IMR-90 (cell line): ENCODE measurements at regions not wholly inside any gene's neighbourhood (a gene's known extent, or its start where the extent isn't known, plus 50 kb on each side); places are given as distances from the start of the nearest gene placed in this dataset.
A peak's percentile ranks its signal among the peaks of the same experiment; 100 is the strongest.

Experiments used
- ATAC-seq: fragments of 200-7000 bp; cut with Tn5 transposase; 2 replicates; pipeline ENCODE4 v1.9.1; 2020; ENCODE audit warnings: low read depth, mild to moderate bottlenecking, moderate library complexity
- BruUV-seq: library from RNA; stranded (reverse); fragments of 400-500 nt; replicated peaks from 2 replicates; lab custom pipeline; 2021; lab: Mats Ljungman, UMichigan
- CTCF ChIA-PET: fragments of 300-600 bp; formaldehyde crosslinking; extraction: SDS; loops from one replicate; lab custom pipeline; 2021; ENCODE audit warnings: antibody characterized with exemption; lab: Yijun Ruan, JAX
- POLR2A ChIA-PET: fragments of 300-600 bp; sonication (Branson Sonifier 250); formaldehyde crosslinking; loops from one replicate; lab custom pipeline; 2022; ENCODE audit warnings: antibody characterized with exemption; ENCODE audit not compliant: unreplicated experiment; lab: Charles Lee
- DNase-seq: peaks from one replicate; pipeline ENCODE4 v3.0.0; 2013
- H2AFZ ChIP-seq: replicated peaks from 2 replicates; pipeline ENCODE3; 2013; ENCODE audit warnings: low read length, mild to moderate bottlenecking; ENCODE audit not compliant: poor library complexity
- H2AK5ac ChIP-seq: 2 replicates; pipeline ENCODE4 v1.6.1; 2013; ENCODE audit warnings: low read depth, low read length, inconsistent platforms
- H2AK9ac ChIP-seq: replicated peaks from 2 replicates; pipeline ENCODE3; 2013; ENCODE audit warnings: mild to moderate bottlenecking, low read depth, low read length, moderate library complexity; ENCODE audit not compliant: poor library complexity
- H2BK120ac ChIP-seq: 2 replicates; pipeline ENCODE4 v1.6.1; 2013; ENCODE audit warnings: low read depth, low read length, inconsistent platforms
- H2BK15ac ChIP-seq: 3 replicates; pipeline ENCODE4 v1.6.1; 2013; ENCODE audit warnings: low read depth, low read length, inconsistent platforms
- H2BK20ac ChIP-seq: 2 replicates; pipeline ENCODE4 v1.6.1; 2013; ENCODE audit warnings: low read depth, mild to moderate bottlenecking, inconsistent platforms, low read length, moderate library complexity
- H2BK5ac ChIP-seq: 2 replicates; pipeline ENCODE4 v1.6.1; 2013; ENCODE audit warnings: mild to moderate bottlenecking, low read depth, low read length, inconsistent platforms; ENCODE audit not compliant: poor library complexity, severe bottlenecking
- H3K14ac ChIP-seq: replicated peaks from 2 replicates; pipeline ENCODE4 v1.6.1; 2013; ENCODE audit warnings: low read depth, low read length, inconsistent platforms
- H3K18ac ChIP-seq: 2 replicates; pipeline ENCODE4 v1.6.1; 2013; ENCODE audit warnings: low read depth, low read length, control low read depth
- H3K23ac ChIP-seq: 2 replicates; pipeline ENCODE4 v1.6.1; 2013; ENCODE audit warnings: low read depth, low read length, inconsistent platforms
- H3K27ac ChIP-seq: 2 replicates; pipeline ENCODE4 v1.5.1; 2013; ENCODE audit warnings: mild to moderate bottlenecking, control low read depth, low read length; ENCODE audit not compliant: insufficient read depth
- H3K27me3 ChIP-seq: 2 replicates; pipeline ENCODE4 v1.6.1; 2013; ENCODE audit warnings: low read length; ENCODE audit not compliant: control insufficient read depth, insufficient read depth
- H3K36me3 ChIP-seq: 2 replicates; pipeline ENCODE4 v1.6.1; 2013; ENCODE audit warnings: low read length, mixed read lengths; ENCODE audit not compliant: control insufficient read depth, insufficient read depth
- H3K4ac ChIP-seq: 2 replicates; pipeline ENCODE4 v1.6.1; 2013; ENCODE audit warnings: low read depth, low read length, inconsistent platforms
- H3K4me1 ChIP-seq: 2 replicates; pipeline ENCODE4 v1.6.1; 2013; ENCODE audit warnings: low read length, mixed read lengths; ENCODE audit not compliant: control insufficient read depth, insufficient read depth
- H3K4me2 ChIP-seq: 2 replicates; pipeline ENCODE4 v1.6.1; 2013; ENCODE audit warnings: low read depth, mild to moderate bottlenecking, control low read depth, low read length, moderate library complexity
- H3K4me3 ChIP-seq: 2 replicates; pipeline ENCODE4 v1.5.1; 2013; ENCODE audit warnings: low read depth, mild to moderate bottlenecking, control low read depth, low read length, moderate library complexity; ENCODE audit not compliant: insufficient read depth
- H3K56ac ChIP-seq: 2 replicates; pipeline ENCODE4 v1.6.1; 2013; ENCODE audit warnings: low read length, inconsistent platforms; ENCODE audit not compliant: insufficient read depth; ENCODE audit errors: extremely low read depth
- H3K79me1 ChIP-seq, 2 experiments: 2 replicates each; pipeline ENCODE4 v1.6.1; 2013; ENCODE audit warnings: low read length in 2 of 2, inconsistent platforms in 1 of 2, low read depth in 1 of 2
- H3K9ac ChIP-seq: 2 replicates; pipeline ENCODE4 v1.6.1; 2013; ENCODE audit warnings: low read depth, low read length, control low read depth
- H3K9me1 ChIP-seq: 2 replicates; pipeline ENCODE4 v1.6.1; 2013; ENCODE audit warnings: low read length, inconsistent platforms; ENCODE audit not compliant: insufficient read depth
- H3K9me3 ChIP-seq: 2 replicates; pipeline ENCODE4 v1.6.1; 2013; ENCODE audit warnings: low read length; ENCODE audit not compliant: control insufficient read depth, insufficient read depth
- H4K20me1 ChIP-seq: 2 replicates; pipeline ENCODE4 v1.6.1; 2013; ENCODE audit warnings: low read length, inconsistent platforms; ENCODE audit not compliant: insufficient read depth
- H4K5ac ChIP-seq: 2 replicates; pipeline ENCODE4 v1.6.1; 2013; ENCODE audit warnings: mild to moderate bottlenecking, low read depth, low read length, control low read depth
- H4K8ac ChIP-seq, 2 experiments: 2 replicates each; pipeline ENCODE4 v1.6.1; 2013; ENCODE audit warnings: low read depth in 2 of 2, low read length in 2 of 2, control low read depth in 1 of 2, inconsistent platforms in 1 of 2
- H4K91ac ChIP-seq: 2 replicates; pipeline ENCODE4 v1.6.1; 2013; ENCODE audit warnings: low read depth, low read length, inconsistent platforms; ENCODE audit not compliant: insufficient read depth
- BHLHE40 ChIP-seq: fragments of 150-350 bp; IDR thresholded peaks from 2 replicates; pipeline ENCODE4 v1.6.1; 2016; ENCODE audit warnings: mild to moderate bottlenecking, low read depth, low read length
- CEBPB ChIP-seq: IDR thresholded peaks from 2 replicates; pipeline ENCODE4 v1.6.1; 2012; ENCODE audit warnings: low read depth, low read length, improper control_type of control experiment
- CHD1 ChIP-seq: IDR thresholded peaks from 2 replicates; pipeline ENCODE4 v1.6.1; 2012; ENCODE audit warnings: low read depth, low read length, improper control_type of control experiment
- FOS ChIP-seq: fragments of 150-350 bp; IDR thresholded peaks from 2 replicates; pipeline ENCODE4 v1.6.1; 2016; ENCODE audit warnings: low read depth, low read length
- MAZ ChIP-seq: IDR thresholded peaks from 2 replicates; pipeline ENCODE4 v1.6.1; 2012; ENCODE audit warnings: low read depth, mild to moderate bottlenecking, low read length, improper control_type of control experiment, moderate library complexity, borderline replicate concordance
- RAD21 ChIP-seq: IDR thresholded peaks from 2 replicates; pipeline ENCODE4 v1.6.1; 2012; ENCODE audit warnings: low read length, improper control_type of control experiment
- RFX5 ChIP-seq: IDR thresholded peaks from 2 replicates; pipeline ENCODE4 v1.8.0; 2012; ENCODE audit warnings: low read depth, mild to moderate bottlenecking, low read length, moderate library complexity
- WGBS, 2 experiments: methylation state at CpG; one replicate each; pipeline versions ENCODE4 v1.1.5 to v1.1.7; 2013; ENCODE audit warnings: missing lambda C conversion rate in 2 of 2; ENCODE audit not compliant: insufficient read length in 1 of 2; ENCODE audit errors: extremely low coverage in 2 of 2; 5-methylcytosine and 5-hydroxymethylcytosine counted together
- dilution Hi-C: fragments of 300-500 bp; cut with HindIII; formaldehyde crosslinking; loops from one replicate; pipeline ENCODE4 v1.14.3; 2018; ENCODE audit warnings: low sequenced_read_pairs; ENCODE audit not compliant: unreplicated experiment
- in situ Hi-C: fragments of 300-500 bp; cut with MboI; formaldehyde crosslinking; loops from 3 replicates; pipeline ENCODE4 v1.14.3; 2019; ENCODE audit warnings: low sequenced_read_pairs, inconsistent platforms, mixed read lengths
- intact Hi-C: fragments of 100-400 bp; cut with micrococcal nuclease; formaldehyde crosslinking; loops from 2 replicates; pipeline ENCODE4 v1.10.0; 2022
- TF ChIP-seq, protein P1 (sequence below): fragments of 150-350 bp; IDR thresholded peaks from 2 replicates; pipeline ENCODE4 v1.6.1; 2017; ENCODE audit warnings: mild to moderate bottlenecking, antibody characterized with exemption, low read length, low read depth

DNA sequence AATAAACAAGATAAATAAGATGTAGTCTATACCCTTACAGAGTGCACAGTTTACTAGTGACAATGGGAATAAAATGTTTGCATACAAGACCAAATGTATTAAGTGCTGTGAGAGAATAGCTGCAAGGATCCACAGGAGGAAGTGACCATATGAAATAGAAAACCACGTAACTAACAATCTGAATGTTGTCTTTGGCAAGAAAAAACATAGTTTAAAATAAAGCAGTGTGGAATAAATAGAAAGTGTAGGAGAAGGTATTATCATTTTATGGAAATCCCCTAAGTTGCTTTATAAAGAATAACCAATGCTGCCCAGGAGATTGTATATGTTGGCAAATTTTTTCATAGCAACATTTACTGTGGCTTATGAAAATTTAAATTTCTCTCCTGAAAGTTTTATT, 116.1 kb downstream of the PCDH7 start:
- H3K4me3 ChIP-seq = no peak overlapping the region
- no peaks in the 10 kb centered on the region for H3K27me3 ChIP-seq
- in situ Hi-C loops (no loop called here), dilution Hi-C loops (no loop called here), intact Hi-C loops (no loop called here)
- H3K9me1 ChIP-seq = no peaks in the 10 kb centered on the region
- no peak overlapping the region for H3K14ac ChIP-seq
- H3K56ac ChIP-seq = no peak overlapping the region
- H2BK15ac ChIP-seq = no peak overlapping the region
- WGBS, 2 experiments = no CpG with 5 or more reads among the region's 1 CpG
- no peak overlapping the region for H3K4me2 ChIP-seq
- H2AK5ac ChIP-seq = no peak overlapping the region
- H2BK120ac ChIP-seq = no peak overlapping the region
- ChIA-PET CTCF (interaction anchor here (0.6 kb wide), 2 partner anchors 192 to 1400 kb away, joined by 4 read pairs; no protein-coding TSS in a partner anchor), POLR2A (no interaction called here)
- H4K5ac ChIP-seq = no peak overlapping the region
- peak; percentile 77 for DNase-seq
- H3K23ac ChIP-seq = no peak overlapping the region
- no peak overlapping the region for H3K18ac ChIP-seq
- no peak overlapping the region for H2AFZ ChIP-seq
- H4K20me1 ChIP-seq = no peaks in the 10 kb centered on the region
- H3K4ac ChIP-seq = no peak overlapping the region
- H2AK9ac ChIP-seq = no peak overlapping the region
- TF ChIP-seq FOS = no peak
- no peak for TF ChIP-seq CHD1
- TF ChIP-seq BHLHE40 = no peak
- TF ChIP-seq, protein P1, sequence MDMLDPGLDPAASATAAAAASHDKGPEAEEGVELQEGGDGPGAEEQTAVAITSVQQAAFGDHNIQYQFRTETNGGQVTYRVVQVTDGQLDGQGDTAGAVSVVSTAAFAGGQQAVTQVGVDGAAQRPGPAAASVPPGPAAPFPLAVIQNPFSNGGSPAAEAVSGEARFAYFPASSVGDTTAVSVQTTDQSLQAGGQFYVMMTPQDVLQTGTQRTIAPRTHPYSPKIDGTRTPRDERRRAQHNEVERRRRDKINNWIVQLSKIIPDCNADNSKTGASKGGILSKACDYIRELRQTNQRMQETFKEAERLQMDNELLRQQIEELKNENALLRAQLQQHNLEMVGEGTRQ = no peak
- TF ChIP-seq RFX5 = no peak
- TF ChIP-seq MAZ = no peak
- TF ChIP-seq CEBPB = no peak
- no peak for TF ChIP-seq RAD21
- no peak overlapping the region for H2BK5ac ChIP-seq
- BruUV-seq = no TSS peak
- no peak overlapping the region for H3K9ac ChIP-seq
- H3K27ac ChIP-seq = no peak overlapping the region
- ATAC-seq = no peak
- no peaks in the 10 kb centered on the region for H3K36me3 ChIP-seq
- no peak overlapping the region for H4K91ac ChIP-seq
- no peak overlapping the region for H4K8ac ChIP-seq
- H3K4me1 ChIP-seq = peaks cover 5% of the 10 kb centered on the region
- H3K79me1 ChIP-seq = no peaks in the 10 kb centered on the region
- H2BK20ac ChIP-seq = no peak overlapping the region
- H3K9me3 ChIP-seq = no peaks in the 10 kb centered on the region
